Uterus (tissue), 2 donors: ENCODE measurements at regions not wholly inside any gene's neighbourhood (a gene's known extent, or its start where the extent isn't known, plus 50 kb on each side); places are given as distances from the start of the nearest gene placed in this dataset.

Experiments
- POLR2A ChIP-seq, 2 donors: fragments of 450-650 bp; IDR thresholded peaks; one replicate each; pipeline ENCODE4 v1.6.1; 2016; ENCODE audit warnings: antibody characterized with exemption in 2 of 2, mild to moderate bottlenecking in 1 of 2, moderate library complexity in 1 of 2
- TF ChIP-seq, protein P1 (sequence below), 4 experiments: fragments of 200-600 bp in 2 of 4; fragments of 450-650 bp in 2 of 4; sonication (generic) in 2 of 4; IDR thresholded peaks; one replicate each; pipeline ENCODE4 v1.5.1; 2016 to 2019; ENCODE audit warnings: antibody characterized with exemption in 4 of 4, mild to moderate bottlenecking in 2 of 4, moderate library complexity in 1 of 4

DNA sequence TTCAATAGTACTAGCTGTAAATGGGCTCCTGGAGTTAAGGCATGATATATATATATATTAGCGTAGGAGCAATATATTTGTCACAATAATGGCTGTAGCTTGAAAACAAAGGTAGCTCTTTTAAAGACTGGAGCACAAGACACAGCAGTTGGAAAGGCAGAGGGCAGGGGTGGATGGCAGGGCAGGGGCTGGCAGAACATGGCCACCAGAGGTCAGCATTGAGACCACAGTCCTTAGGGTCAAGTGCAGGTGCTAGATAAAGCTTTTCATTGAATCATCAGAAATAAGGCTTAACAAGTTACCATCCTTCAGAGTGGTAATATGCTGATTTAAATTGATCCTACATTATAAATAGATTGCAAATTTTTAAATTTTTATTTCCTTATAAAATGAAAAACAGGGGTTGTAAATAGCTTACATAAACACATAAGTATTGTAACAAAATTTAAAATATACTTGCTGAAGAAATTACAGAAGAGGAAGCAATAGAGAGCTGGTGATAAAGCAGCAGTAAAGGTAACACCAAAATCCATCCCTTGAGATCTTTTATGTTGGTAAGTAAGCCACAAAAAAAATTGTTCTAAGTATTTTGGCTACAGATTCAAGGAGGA is 161.2 kb upstream of the PIEZO2 start:
- TF ChIP-seq, protein P1, sequence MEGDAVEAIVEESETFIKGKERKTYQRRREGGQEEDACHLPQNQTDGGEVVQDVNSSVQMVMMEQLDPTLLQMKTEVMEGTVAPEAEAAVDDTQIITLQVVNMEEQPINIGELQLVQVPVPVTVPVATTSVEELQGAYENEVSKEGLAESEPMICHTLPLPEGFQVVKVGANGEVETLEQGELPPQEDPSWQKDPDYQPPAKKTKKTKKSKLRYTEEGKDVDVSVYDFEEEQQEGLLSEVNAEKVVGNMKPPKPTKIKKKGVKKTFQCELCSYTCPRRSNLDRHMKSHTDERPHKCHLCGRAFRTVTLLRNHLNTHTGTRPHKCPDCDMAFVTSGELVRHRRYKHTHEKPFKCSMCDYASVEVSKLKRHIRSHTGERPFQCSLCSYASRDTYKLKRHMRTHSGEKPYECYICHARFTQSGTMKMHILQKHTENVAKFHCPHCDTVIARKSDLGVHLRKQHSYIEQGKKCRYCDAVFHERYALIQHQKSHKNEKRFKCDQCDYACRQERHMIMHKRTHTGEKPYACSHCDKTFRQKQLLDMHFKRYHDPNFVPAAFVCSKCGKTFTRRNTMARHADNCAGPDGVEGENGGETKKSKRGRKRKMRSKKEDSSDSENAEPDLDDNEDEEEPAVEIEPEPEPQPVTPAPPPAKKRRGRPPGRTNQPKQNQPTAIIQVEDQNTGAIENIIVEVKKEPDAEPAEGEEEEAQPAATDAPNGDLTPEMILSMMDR (IDR thresholded peaks at IDR 0.05), result no peak
- TF ChIP-seq POLR2A (IDR thresholded peaks at IDR 0.05), result no peak
